AG10803 (cell line): ENCODE measurements at regions not wholly inside any gene's neighbourhood (a gene's known extent, or its start where the extent isn't known, plus 50 kb on each side); places are given as distances from the start of the nearest gene placed in this dataset.
"Not testable (repeated sequence)": the region's sequence is repeated elsewhere in the genome, so short reads cannot be mapped to it uniquely, and the experiment has no call there.

Experiments used
- DNase-seq: peaks from one replicate; pipeline ENCODE4 v3.0.0; 2010; ENCODE audit warnings: low read depth
- H3K4me3 ChIP-seq: 2 replicates; pipeline ENCODE4 v1.5.1; 2011; ENCODE audit warnings: mild to moderate bottlenecking, low read length, control low read depth
- CTCF ChIP-seq: conservative IDR thresholded peaks from 2 replicates; pipeline ENCODE4 v1.5.1; 2011; ENCODE audit warnings: mild to moderate bottlenecking, low read length, control low read depth, inconsistent platforms

GRCh38 chr13:61900033-61900432 lies 484.4 kb upstream of the PCDH20 start:
- no peak for TF ChIP-seq CTCF
- H3K4me3 ChIP-seq, result no peak overlapping the region
- no peak for DNase-seq

GRCh38 chr13:61898207-61898606 lies 482.6 kb upstream of the PCDH20 start:
- TF ChIP-seq CTCF, result no peak
- no peak for DNase-seq
- no peak overlapping the region for H3K4me3 ChIP-seq

GRCh38 chr13:61891401-61891800 lies 475.8 kb upstream of the PCDH20 start:
- DNase-seq, result no peak

GRCh38 chr13:61884830-61885229 lies 469.2 kb upstream of the PCDH20 start:
- no peak overlapping the region for H3K4me3 ChIP-seq
- no peak for DNase-seq
- no peak for TF ChIP-seq CTCF

More at GRCh38 chr13:61891401-61891800, 475.8 kb upstream of the PCDH20 start:
- no peak overlapping the region for H3K4me3 ChIP-seq
- TF ChIP-seq CTCF, result no peak

- H3K4me3 ChIP-seq, result no peak overlapping the region
- TF ChIP-seq CTCF, result peak; percentile 43
- no peak for DNase-seq
These were observed 465.1 kb upstream of the PCDH20 start for GRCh38 chr13:61880578-61881283.

- DNase-seq, result not testable (repeated sequence)
These were observed 462.9 kb upstream of the PCDH20 start for GRCh38 chr13:61878565-61878964.

GRCh38 chr13:61874970-61875579 lies 459.4 kb upstream of the PCDH20 start:
- no peak for TF ChIP-seq CTCF
- no peak for DNase-seq
- no peak overlapping the region for H3K4me3 ChIP-seq

More at GRCh38 chr13:61878565-61878964, 462.9 kb upstream of the PCDH20 start:
- not testable (repeated sequence) for H3K4me3 ChIP-seq
